GM21619 (cell line): ENCODE measurements at regions not wholly inside any gene's neighbourhood (a gene's known extent, or its start where the extent isn't known, plus 50 kb on each side); places are given as distances from the start of the nearest gene placed in this dataset.

Experiments used
- ATAC-seq: cut with Tn5 transposase; IDR thresholded peaks from one replicate; pipeline ENCODE4 v1.9.1; 2021; ENCODE audit not compliant: unreplicated experiment

DNA sequence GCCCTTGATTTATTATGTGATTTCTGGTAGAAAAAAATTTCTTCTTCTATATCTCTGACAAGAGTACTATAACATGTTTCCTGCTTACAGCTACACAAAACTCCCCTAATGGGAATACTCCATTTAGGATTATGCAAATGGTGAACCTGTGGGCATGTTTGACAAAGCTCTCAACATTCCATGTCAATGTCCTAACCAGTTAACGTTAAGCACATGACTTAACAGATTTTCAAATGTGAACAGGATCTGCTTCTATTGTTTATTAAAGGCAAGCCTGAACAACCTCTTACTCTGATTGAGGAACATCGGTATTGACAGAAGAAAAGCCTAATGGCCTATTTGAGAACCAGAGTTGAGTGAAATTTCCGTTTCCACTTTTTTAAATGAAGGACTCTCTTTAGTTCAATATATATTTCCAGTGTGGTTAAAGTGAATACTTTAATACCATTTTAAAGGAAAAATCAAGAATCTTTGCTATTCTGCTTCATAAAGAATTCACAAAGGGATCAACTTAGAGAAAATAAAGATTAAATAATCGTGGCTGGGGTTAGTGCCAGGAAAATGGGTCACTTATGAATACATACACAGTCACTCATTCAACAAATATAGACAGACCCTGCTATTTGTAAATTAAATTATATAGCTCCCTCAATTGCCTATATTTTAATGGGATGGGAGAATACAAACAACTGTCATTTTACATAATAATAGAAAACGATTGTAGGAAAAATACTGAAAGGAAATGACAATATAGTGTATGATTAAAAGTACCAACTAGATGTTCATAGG lies 300.3 kb upstream of the CBLB start:
- ATAC-seq = no peak

GRCh38 chr3:106170636-106171035 lies 301.8 kb upstream of the CBLB start:
- ATAC-seq = no peak

- no peak for ATAC-seq
Observed at GRCh38 chr3:106172101-106172500, 303.3 kb upstream of the CBLB start.

DNA sequence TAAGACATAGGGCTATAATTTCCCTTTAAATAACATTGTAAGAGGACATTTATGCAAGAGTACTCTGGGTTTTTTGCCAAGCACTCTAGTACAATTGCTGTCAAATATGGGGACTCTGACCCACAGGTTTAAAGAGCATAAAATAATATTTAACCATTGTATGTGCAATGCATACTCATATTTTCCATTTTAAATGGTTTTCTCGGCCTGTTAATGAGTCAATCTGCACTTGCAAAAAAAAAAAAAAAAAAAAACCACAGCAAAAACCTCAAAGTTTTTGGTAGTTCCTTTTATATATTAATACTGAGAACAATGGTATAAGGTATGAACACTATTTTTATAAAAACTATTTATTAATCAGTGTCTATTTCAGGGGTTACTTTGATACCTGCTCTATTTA lies 304.0 kb upstream of the CBLB start:
- ATAC-seq = peak; percentile 64

DNA sequence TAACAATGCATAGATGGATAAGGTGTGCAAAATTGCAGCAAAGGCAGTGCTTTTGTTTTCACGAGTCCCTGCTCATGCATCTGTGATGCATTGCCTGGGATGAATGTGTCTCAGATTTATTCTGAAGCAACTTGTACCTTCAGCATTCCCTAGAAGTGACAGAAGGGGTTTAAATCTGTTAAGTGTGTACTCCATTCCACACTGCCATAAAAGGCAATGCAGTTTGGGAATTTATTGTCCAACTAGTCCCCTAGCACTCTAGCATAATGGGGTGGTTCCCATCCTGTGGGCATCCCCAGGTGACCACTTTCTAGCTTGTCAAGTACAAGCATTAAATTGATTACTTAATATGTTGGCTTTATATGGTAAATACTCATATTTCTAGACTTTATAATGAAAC lies 306.5 kb upstream of the CBLB start:
- ATAC-seq = no peak

DNA sequence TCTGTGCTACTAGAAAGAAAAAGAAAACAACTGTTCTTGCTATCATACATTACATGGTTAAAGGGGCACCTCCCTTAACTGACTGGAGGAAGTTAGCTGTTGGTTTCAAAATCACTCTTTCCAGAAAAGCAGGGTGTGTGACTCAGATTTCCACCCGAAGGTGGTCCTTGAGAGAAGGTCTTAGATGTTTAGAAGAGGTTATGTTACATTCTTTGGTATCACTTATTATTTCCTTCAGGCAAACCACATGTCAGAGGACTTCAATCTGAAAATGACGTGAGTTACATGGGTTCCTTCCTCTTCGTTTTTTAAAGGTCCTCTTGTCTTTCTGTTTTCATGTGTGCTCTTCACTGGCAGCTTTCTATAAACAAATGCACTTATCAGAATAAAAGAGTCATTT lies 307.9 kb upstream of the CBLB start:
- ATAC-seq = peak; percentile 79

- ATAC-seq = no peak
Observed at GRCh38 chr3:106182950-106183511, 314.2 kb upstream of the CBLB start.

GRCh38 chr3:106183762-106184391 lies 315.1 kb upstream of the CBLB start:
- no peak for ATAC-seq

- ATAC-seq = peak; percentile 91
Observed at GRCh38 chr3:106184540-106185457, 316.0 kb upstream of the CBLB start.

- ATAC-seq = no peak
Observed at GRCh38 chr3:106185949-106186348, 317.1 kb upstream of the CBLB start.

DNA sequence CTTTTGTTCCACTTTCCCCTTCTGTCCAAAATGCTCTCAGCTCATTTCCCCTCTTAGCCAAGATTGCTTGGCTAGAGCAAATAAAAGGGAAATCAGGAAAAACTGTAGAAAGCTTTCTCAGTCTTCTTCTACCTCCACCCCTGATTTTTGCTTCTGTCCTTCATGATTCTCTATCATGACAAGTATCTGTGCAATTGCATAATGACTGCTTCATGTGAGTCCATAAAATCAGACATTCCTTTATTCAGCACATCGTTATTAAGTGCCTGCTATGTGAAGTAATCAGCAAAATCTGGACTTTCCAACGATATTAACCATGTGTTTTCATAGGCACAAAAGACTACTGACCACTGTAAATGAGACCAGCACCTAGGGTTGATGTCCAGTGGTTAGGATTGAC lies 321.5 kb upstream of the CBLB start:
- no peak for ATAC-seq

DNA sequence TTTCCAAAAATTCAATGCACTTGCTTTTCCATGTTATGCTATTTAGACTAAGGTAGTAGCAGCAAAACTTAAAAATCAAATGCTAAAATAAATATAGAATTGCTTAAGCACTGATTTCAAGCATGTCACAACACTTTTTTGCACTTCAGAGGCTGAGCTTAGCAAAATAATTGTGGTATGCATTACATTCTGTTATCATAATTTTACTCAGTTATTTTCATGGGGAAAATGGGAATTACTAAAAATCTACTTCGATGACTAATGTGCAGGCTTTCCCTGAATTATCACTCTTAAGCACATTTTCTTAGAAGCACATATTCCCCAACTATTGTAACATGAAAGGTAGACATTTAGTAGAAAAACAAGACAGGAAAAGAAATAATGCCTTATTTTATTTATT lies 322.4 kb upstream of the CBLB start:
- no peak for ATAC-seq

DNA sequence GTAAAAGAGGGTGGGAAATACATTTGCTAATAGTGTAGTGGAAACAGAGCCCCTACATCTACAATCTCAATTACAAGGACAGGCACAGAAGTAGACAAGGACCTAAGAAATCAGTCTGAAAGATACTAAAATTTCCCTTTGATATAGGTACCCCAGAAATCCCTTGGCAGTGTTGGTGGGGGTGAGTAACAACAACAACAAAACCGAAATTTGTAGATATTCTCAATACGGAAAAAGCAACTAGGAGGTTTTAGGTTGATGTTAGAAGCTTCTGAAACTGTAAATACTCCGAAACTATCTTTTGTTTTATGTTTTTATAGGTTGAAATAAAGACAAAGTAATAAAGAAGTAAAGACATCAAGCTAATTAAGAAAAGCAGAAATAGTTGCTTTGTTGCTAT lies 323.1 kb upstream of the CBLB start:
- no peak for ATAC-seq

GRCh38 chr3:106193876-106194275 lies 325.1 kb upstream of the CBLB start:
- ATAC-seq = no peak

- no peak for ATAC-seq
Observed at GRCh38 chr3:106194726-106195125, 325.9 kb upstream of the CBLB start.

- no peak for ATAC-seq
Observed at GRCh38 chr3:106197532-106198194, 328.9 kb upstream of the CBLB start.

DNA sequence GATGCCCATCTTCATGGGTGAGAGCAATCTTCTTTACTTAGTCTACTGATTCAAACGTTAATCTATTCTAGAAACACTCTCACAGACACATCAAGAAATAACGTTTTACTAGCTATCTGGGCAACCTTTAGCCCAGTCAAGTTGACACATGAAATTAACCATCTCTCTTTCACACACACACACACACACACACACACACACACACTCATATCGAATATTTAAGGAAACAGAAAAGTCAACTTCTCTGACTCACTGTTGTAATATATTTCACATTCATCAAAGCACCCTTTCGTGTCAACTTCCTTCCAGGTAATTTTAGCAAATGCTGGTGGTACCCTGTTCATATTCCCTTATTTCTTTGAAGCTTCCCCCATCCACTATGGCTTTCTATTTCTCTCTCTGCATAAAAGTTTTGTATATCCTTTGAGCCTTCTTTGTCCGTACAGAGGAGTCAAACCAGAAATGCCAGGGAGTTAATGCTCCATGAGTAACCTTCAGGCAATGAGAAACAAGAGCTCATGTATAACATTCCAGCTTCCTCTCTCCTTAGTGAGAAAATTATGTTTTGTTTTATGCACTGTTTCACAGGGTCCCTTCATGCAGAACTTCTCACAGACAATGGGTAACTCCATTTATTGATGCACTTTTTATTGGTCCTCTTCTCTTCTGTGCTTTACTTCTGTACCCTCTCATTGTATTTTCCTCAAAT lies 335.5 kb upstream of the CBLB start:
- ATAC-seq = no peak

DNA sequence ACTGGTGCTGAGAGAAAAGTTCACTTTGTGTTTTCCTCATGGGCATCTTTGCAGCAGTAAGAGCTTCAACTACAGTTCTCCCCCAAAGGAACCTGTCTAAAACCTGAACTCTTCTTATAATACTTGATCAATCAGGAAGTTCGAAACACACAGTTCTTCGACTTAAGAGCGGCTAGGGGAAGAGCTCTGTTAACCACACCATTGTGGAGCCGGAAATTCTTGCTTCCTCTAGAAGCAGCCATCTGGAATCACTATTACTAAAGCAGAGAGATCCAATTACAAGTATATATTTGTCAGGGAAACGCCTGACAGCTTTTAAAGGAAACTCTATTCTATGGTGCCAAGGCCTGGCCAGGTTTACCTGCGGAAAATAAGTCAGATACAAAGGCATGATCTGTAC lies 337.3 kb upstream of the CBLB start:
- peak; percentile 88 for ATAC-seq

DNA sequence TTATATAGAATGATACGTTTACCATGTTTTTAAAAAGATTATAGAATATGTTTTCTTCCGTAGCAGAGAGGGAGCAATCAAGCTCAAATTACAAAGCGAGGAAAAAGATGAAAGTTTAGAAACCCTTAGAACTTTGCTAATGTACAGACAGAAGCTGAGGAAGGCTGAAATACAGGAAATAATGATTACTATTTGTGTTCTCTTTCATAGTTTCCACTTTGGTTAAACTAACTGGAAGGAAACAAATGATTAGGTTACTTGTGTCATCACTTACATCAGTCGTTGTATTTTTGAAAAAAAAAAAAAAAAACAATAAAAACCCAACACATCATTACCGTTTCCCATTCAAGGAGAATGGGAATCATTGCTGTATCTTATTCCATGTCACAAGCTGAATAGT lies 337.8 kb upstream of the CBLB start:
- ATAC-seq = no peak

GRCh38 chr3:106208251-106208650 lies 339.4 kb upstream of the CBLB start:
- ATAC-seq = no peak
